PC-9 (cell line): ENCODE measurements at regions not wholly inside any gene's neighbourhood (a gene's known extent, or its start where the extent isn't known, plus 50 kb on each side); places are given as distances from the start of the nearest gene placed in this dataset.

Experiments
- BruUV-seq: library from RNA; stranded (reverse); fragments of 400-500 nt; replicated peaks from 2 replicates; lab custom pipeline; 2021; lab: Mats Ljungman, UMichigan
- CTCF ChIA-PET: fragments of 300-600 bp; sonication (Branson Sonifier 250); formaldehyde crosslinking; loops from one replicate; lab custom pipeline; 2022; ENCODE audit warnings: antibody characterized with exemption; lab: Charles Lee
- POLR2A ChIA-PET: fragments of 300-600 bp; sonication (Branson Sonifier 250); formaldehyde crosslinking; loops from one replicate; lab custom pipeline; 2022; ENCODE audit warnings: antibody characterized with exemption; ENCODE audit not compliant: unreplicated experiment; lab: Charles Lee
- DNase-seq, 2 experiments: peaks; one replicate each; pipeline versions ENCODE4 v3.0.0 to v3.0.0-alpha.2; 2015 to 2022; ENCODE audit warnings: mixed read lengths in 1 of 2
- H2AFZ ChIP-seq: fragments of 200-600 bp; sonication (generic); 2 replicates; pipeline ENCODE4 v1.8.1; 2017; ENCODE audit warnings: antibody characterized with exemption
- H3F3A ChIP-seq: fragments of 200-600 bp; sonication (generic); 2 replicates; pipeline ENCODE4 v1.8.1; 2017; ENCODE audit warnings: antibody characterized with exemption, mild to moderate bottlenecking, low read depth; ENCODE audit not compliant: insufficient read depth
- H3K27ac ChIP-seq: fragments of 200-600 bp; sonication (generic); 2 replicates; pipeline ENCODE4 v1.6.1; 2016; ENCODE audit warnings: mixed run types
- H3K27me3 ChIP-seq: fragments of 200-600 bp; sonication (generic); 2 replicates; pipeline ENCODE4 v1.6.1; 2016; ENCODE audit warnings: low read depth, mixed run types; ENCODE audit not compliant: insufficient read depth
- H3K36me3 ChIP-seq: fragments of 200-600 bp; sonication (generic); 2 replicates; pipeline ENCODE4 v1.6.1; 2016; ENCODE audit warnings: low read depth, mixed run types
- H3K4me1 ChIP-seq: fragments of 200-600 bp; sonication (generic); replicated peaks from 2 replicates; pipeline ENCODE4 v1.6.1; 2016; ENCODE audit warnings: mixed run types; ENCODE audit not compliant: insufficient read depth
- H3K4me2 ChIP-seq: fragments of 200-600 bp; sonication (generic); 2 replicates; pipeline ENCODE4 v1.6.1; 2017; ENCODE audit warnings: mixed run types
- H3K4me3 ChIP-seq: fragments of 200-600 bp; sonication (generic); 2 replicates; pipeline ENCODE4 v1.6.1; 2016; ENCODE audit warnings: mixed run types
- H3K79me2 ChIP-seq: fragments of 200-600 bp; sonication (generic); 2 replicates; pipeline ENCODE4 v1.6.1; 2017; ENCODE audit warnings: low read depth, mixed run types
- H3K9me2 ChIP-seq: fragments of 200-600 bp; sonication (generic); 2 replicates; pipeline ENCODE4 v1.8.1; 2017; ENCODE audit warnings: mild to moderate bottlenecking; ENCODE audit not compliant: insufficient read depth
- H3K9me3 ChIP-seq: fragments of 200-600 bp; sonication (generic); 2 replicates; pipeline ENCODE4 v1.8.1; 2016; ENCODE audit warnings: low read depth; ENCODE audit not compliant: insufficient read depth
- H4K20me1 ChIP-seq: fragments of 200-600 bp; sonication (generic); 2 replicates; pipeline ENCODE4 v1.8.1; 2017; ENCODE audit not compliant: insufficient read depth
- CTCF ChIP-seq: fragments of 200-600 bp; sonication (generic); conservative IDR thresholded peaks from 2 replicates; pipeline ENCODE4 v1.6.1; 2017; ENCODE audit warnings: mixed run types, antibody characterized with exemption, mild to moderate bottlenecking, moderate library complexity
- EZH2 ChIP-seq: fragments of 200-600 bp; sonication (generic); IDR thresholded peaks from 2 replicates; pipeline ENCODE4 v1.8.0; 2017; ENCODE audit warnings: antibody characterized with exemption, low read depth
- intact Hi-C: fragments of 100-400 bp; cut with micrococcal nuclease; formaldehyde crosslinking; loops from one replicate; pipeline ENCODE4 v1.10.0; 2022; ENCODE audit not compliant: unreplicated experiment

- H2AFZ ChIP-seq, result no peak overlapping the region
- H3K79me2 ChIP-seq, result no peaks in the 10 kb centered on the region
- H3K4me1 ChIP-seq, result peaks cover 27% of the 10 kb centered on the region
- H3K27ac ChIP-seq, result no peak overlapping the region
- ChIA-PET CTCF (no interaction called here), POLR2A (interaction anchor here (0.6 kb wide), 4 partner anchors 8 to 564 kb away, joined by 3 to 11 read pairs (median 4); no protein-coding TSS in a partner anchor)
- H3K27me3 ChIP-seq, result no peaks in the 10 kb centered on the region
- no peaks in the 10 kb centered on the region for H3K9me2 ChIP-seq
- H3K4me2 ChIP-seq, result peak overlapping the region; percentile 7; the same call in 1 of the 2 replicates
- TF ChIP-seq EZH2 (no peak), CTCF (no peak)
- intact Hi-C loops, result no loop called here
- BruUV-seq, result no TSS peak
- no peaks in the 10 kb centered on the region for H3K36me3 ChIP-seq
- H3F3A ChIP-seq, result peaks cover 6% of the 10 kb centered on the region; the same call in 1 of the 2 replicates
- H3K4me3 ChIP-seq, result no peak overlapping the region
- H3K9me3 ChIP-seq, result no peaks in the 10 kb centered on the region
- DNase-seq, result no peak
- H4K20me1 ChIP-seq, result no peaks in the 10 kb centered on the region
These were observed 261.5 kb downstream of the MREG start for GRCh38 chr2:215751911-215752272.

GRCh38 chr2:215751200-215751910 is 262.0 kb downstream of the MREG start:
- peak overlapping the region; percentile 7 for H3K4me2 ChIP-seq

GRCh38 chr2:215750763-215751162 is 262.6 kb downstream of the MREG start:
- no TSS peak for BruUV-seq
- no peaks in the 10 kb centered on the region for H3K79me2 ChIP-seq
- no peak overlapping the region for H3K27ac ChIP-seq
- peaks cover 6% of the 10 kb centered on the region; the same call in 1 of the 2 replicates for H3F3A ChIP-seq
- H4K20me1 ChIP-seq, result no peaks in the 10 kb centered on the region
- no peak overlapping the region for H2AFZ ChIP-seq
- H3K9me3 ChIP-seq, result no peaks in the 10 kb centered on the region
- no peaks in the 10 kb centered on the region for H3K36me3 ChIP-seq
- DNase-seq, result no peak
- ChIA-PET POLR2A (no interaction called here), CTCF (interaction anchor here (0.6 kb wide), 1 partner anchor 558 kb away, joined by 3 read pairs; no protein-coding TSS in a partner anchor)
- no peaks in the 10 kb centered on the region for H3K27me3 ChIP-seq
- H3K4me2 ChIP-seq, result peak overlapping the region; percentile 0; the same call in 1 of the 2 replicates
- H3K4me3 ChIP-seq, result no peak overlapping the region
- no peak for TF ChIP-seq EZH2
- TF ChIP-seq CTCF, result no peak
- H3K4me1 ChIP-seq, result peaks cover 27% of the 10 kb centered on the region
- intact Hi-C loops, result no loop called here
- no peaks in the 10 kb centered on the region for H3K9me2 ChIP-seq

More at GRCh38 chr2:215751200-215751910, 262.0 kb downstream of the MREG start:
- Histone ChIP-seq H4K20me1 (no peaks in the 10 kb centered on the region), H3K4me1 (peaks cover 27% of the 10 kb centered on the region), H3K36me3 (no peaks in the 10 kb centered on the region), H3F3A (peaks cover 6% of the 10 kb centered on the region; the same call in 1 of the 2 replicates), H3K79me2 (no peaks in the 10 kb centered on the region), H2AFZ (no peak overlapping the region), H3K27me3 (no peaks in the 10 kb centered on the region), H3K9me3 (no peaks in the 10 kb centered on the region), H3K4me3 (no peak overlapping the region), H3K27ac (no peak overlapping the region), H3K9me2 (no peaks in the 10 kb centered on the region)
- POLR2A ChIA-PET, result interaction anchor here (0.6 kb wide), 4 partner anchors 8 to 563 kb away, joined by 3 to 11 read pairs (median 4); no protein-coding TSS in a partner anchor
- CTCF ChIA-PET, result interaction anchor here (0.6 kb wide), 1 partner anchor 558 kb away, joined by 3 read pairs; no protein-coding TSS in a partner anchor
- TF ChIP-seq CTCF (no peak), EZH2 (no peak)
- no TSS peak for BruUV-seq
- intact Hi-C loops, result no loop called here
- DNase-seq, result peak in 1 of 2 experiments; percentile 73
